ENCODE measurements at regions not wholly inside any gene's neighbourhood (a gene's known extent, or its start where the extent isn't known, plus 50 kb on each side); places are given as distances from the start of the nearest gene placed in this dataset.
"Not testable (repeated sequence)": the region's sequence is repeated elsewhere in the genome, so short reads cannot be mapped to it uniquely, and the experiment has no call there.

DNA sequence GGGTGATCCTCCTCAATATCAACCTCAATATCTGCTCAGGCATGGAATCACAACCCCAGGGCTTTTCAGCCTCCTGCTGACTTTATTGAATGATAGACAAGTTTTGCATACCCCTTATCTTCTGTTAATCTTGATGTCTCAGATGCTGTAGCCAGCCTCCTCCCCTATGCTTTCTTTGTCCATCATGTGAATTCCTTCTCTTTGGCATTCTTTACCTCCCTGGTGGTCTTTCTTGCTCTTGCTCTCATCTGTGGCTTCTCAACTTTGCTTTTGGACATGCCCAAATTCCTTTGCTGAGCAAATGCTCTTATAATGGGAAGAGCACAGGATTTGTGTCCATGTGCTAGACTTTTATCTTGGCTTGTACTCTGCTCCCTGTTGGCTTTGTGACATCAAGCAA is 73.4 kb upstream of the FAM13C start:
- H3K36me3 ChIP-seq (ENCODE audit: control insufficient read depth, insufficient read depth, low read length, severe bottlenecking), result no peaks in the 10 kb centered on the region
- peaks cover 22% of the 10 kb centered on the region for H3K4me1 ChIP-seq (ENCODE audit: control insufficient read depth, insufficient read depth, low read length)
- DNase-seq (ENCODE audit: low read depth), result no peak
- no peaks in the 10 kb centered on the region for H3K9me3 ChIP-seq (ENCODE audit: control insufficient read depth, low read length)
- no peak overlapping the region for H3K4me3 ChIP-seq (ENCODE audit: low read length)
- no peaks in the 10 kb centered on the region for H3K27me3 ChIP-seq (replicated peaks; ENCODE audit: control insufficient read depth, insufficient read depth, low read length)
- no peak overlapping the region for H3K9ac ChIP-seq (ENCODE audit: low read length)

DNA sequence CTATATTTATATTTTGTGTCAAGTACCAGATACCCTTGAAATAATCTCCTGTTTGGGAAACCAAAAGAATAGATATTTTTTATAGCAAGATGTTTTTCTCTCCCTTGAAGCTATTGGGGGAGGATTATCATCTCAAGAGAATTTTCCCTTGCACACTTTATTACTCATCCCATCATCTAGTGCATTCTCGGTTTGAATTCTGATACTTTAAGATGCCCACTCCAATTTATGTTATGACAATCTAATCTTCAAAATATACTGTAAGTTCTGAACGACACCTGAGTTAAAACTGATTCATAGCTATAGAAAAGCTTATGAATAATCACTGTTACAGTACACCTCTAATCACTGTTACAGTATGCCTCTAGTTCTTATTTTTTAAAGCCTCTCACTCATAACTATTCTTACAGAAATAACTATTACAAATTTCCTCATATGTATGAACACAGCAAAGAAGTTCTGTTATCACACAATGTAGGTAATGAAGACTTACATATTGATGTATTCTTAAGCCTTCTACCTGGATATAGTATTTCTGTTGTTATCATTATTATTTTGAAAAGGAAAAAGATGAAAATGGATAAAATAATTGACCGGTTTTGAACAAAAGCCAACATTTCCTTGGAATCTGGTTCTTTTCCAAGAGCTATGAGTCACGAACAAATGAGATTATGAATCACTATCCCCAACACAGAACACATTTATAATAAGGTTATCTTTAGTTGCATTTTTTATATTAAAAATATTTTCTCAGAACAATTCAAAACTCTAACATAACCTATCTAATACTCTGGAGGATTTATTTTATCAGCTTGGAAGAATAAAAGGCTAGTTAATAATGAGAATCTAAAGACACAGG is 72.3 kb upstream of the FAM13C start:
- H3K36me3 ChIP-seq (ENCODE audit: control insufficient read depth, insufficient read depth, low read length, severe bottlenecking), result no peaks in the 10 kb centered on the region
- H3K9ac ChIP-seq (ENCODE audit: low read length), result no peak overlapping the region
- DNase-seq (ENCODE audit: low read depth), result no peak

DNA sequence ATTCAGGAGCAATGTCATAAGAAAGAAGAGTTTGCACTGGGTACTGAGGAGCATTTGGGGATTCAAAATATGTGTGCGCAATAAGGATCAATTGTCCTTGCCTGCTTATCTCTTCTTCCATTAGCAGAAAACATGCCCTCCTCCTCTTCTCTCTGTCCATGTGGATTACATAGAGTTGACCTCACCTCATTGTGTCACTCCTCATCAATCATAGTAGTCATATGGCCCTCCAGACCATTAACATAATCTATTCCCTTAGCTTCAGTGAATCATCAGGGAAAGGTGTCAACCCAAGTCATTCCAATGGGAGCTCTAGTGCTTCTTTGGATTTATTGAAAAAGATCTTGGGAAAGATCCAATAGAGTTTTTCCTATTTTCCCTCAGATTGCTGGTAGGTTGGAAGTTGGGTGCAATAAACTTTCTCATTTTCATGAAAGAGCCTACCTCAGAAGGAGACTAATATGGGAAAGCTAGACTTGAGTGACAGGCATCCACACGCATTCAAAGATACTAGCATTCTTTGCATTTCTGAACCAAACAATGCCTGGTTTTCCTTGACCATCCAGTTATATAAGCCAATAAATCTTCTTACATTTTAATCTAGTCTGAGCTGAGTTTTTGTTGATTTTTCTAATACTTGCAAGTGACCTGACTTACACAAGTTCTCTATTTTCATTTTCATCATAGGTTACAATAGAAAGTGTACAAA is 71.5 kb upstream of the FAM13C start:
- DNase-seq (ENCODE audit: low read depth), result no peak
- Histone ChIP-seq H3K36me3 (ENCODE audit: control insufficient read depth, insufficient read depth, low read length, severe bottlenecking) (no peaks in the 10 kb centered on the region), H3K27me3 (replicated peaks; ENCODE audit: control insufficient read depth, insufficient read depth, low read length) (no peaks in the 10 kb centered on the region), H3K9me3 (ENCODE audit: control insufficient read depth, low read length) (no peaks in the 10 kb centered on the region), H3K4me3 (ENCODE audit: low read length) (no peak overlapping the region), H3K4me1 (ENCODE audit: control insufficient read depth, insufficient read depth, low read length) (peaks cover 22% of the 10 kb centered on the region), H3K9ac (ENCODE audit: low read length) (no peak overlapping the region)

More for the DNA sequence above, 72.3 kb upstream of the FAM13C start:
- H3K27me3 ChIP-seq (replicated peaks; ENCODE audit: control insufficient read depth, insufficient read depth, low read length), result no peaks in the 10 kb centered on the region
- H3K9me3 ChIP-seq (ENCODE audit: control insufficient read depth, low read length), result no peaks in the 10 kb centered on the region
- H3K4me3 ChIP-seq (ENCODE audit: low read length), result peak overlapping the region; percentile 12
- H3K4me1 ChIP-seq (ENCODE audit: control insufficient read depth, insufficient read depth, low read length), result peaks cover 22% of the 10 kb centered on the region

DNA sequence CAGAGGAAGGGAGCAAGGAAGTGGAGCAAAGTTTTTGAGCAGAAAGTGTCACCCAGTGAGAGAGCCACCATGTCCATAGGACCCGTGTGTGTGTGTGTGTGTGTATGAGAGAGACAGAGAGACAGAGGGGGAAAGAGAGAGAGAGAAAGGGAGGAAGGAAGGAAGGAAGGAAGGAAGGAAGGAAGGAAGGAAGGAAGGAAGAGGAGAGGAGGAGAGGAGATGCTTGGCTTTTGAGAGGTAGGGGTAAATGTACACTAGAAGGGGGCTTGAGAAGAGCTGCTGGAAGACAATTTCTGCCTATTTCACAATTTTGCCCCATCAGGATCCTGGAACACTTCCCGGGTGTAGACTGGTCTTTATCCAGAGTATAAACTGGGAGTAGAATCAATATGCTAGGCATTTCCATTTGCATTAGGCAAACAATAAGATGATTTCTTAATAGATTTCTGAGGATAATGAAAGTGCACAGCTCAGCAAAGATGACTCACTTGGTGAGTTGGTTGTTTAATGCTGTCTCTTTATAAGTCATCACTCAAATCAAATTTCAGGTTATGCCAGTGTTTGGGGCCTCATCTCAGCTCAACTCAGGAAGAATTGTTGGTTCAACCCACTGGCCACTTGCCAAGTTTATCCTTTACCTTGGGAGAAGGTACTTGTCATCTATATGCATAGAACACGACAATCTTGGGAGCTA is 70.0 kb upstream of the FAM13C start:
- peaks cover 22% of the 10 kb centered on the region for H3K4me1 ChIP-seq (ENCODE audit: control insufficient read depth, insufficient read depth, low read length)

DNA sequence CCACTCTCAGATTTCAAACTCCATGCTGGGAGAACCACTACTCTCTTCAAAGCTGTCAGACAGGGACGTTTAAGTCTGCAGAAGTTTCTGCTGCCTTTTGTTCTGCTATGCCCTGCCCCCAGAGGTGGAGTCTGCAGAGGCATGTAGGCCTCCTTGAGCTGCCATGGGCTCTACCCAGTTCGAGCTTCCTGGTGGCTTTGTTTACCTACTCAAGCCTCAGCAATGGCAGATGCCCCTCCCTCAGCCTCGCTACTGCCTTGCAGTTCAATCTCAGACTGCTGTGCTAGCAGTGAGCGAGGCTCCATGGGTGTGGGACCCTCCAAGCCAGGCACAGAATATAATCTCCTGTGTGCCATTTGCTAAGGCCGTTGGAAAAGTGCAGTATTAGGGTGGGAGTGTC is 51.4 kb upstream of the FAM13C start:
- not testable (repeated sequence) for DNase-seq (ENCODE audit: low read depth); H3K9me3 ChIP-seq (ENCODE audit: control insufficient read depth, low read length); H3K4me1 ChIP-seq (ENCODE audit: control insufficient read depth, insufficient read depth, low read length); H3K9ac ChIP-seq (ENCODE audit: low read length); H3K36me3 ChIP-seq (ENCODE audit: control insufficient read depth, insufficient read depth, low read length, severe bottlenecking); H3K27me3 ChIP-seq (replicated peaks; ENCODE audit: control insufficient read depth, insufficient read depth, low read length); H3K4me3 ChIP-seq (ENCODE audit: low read length)

More for the DNA sequence above, 70.0 kb upstream of the FAM13C start:
- Histone ChIP-seq H3K36me3 (ENCODE audit: control insufficient read depth, insufficient read depth, low read length, severe bottlenecking) (no peaks in the 10 kb centered on the region), H3K4me3 (ENCODE audit: low read length) (no peak overlapping the region), H3K27me3 (replicated peaks; ENCODE audit: control insufficient read depth, insufficient read depth, low read length) (no peaks in the 10 kb centered on the region), H3K9ac (ENCODE audit: low read length) (no peak overlapping the region), H3K9me3 (ENCODE audit: control insufficient read depth, low read length) (no peaks in the 10 kb centered on the region)
- no peak for DNase-seq (ENCODE audit: low read depth)

Measured in adipocyte (in vitro differentiated cells).